Liver (tissue), 8 donors: ENCODE measurements at regions not wholly inside any gene's neighbourhood (a gene's known extent, or its start where the extent isn't known, plus 50 kb on each side); places are given as distances from the start of the nearest gene placed in this dataset.

Experiments used
- DNase-seq: peaks from one replicate; pipeline ENCODE4 v3.0.0-alpha.2; 2017; ENCODE audit warnings: low spot score
- H3K27ac ChIP-seq, 2 donors: one replicate each; pipeline ENCODE4 v1.7.0; 2013; ENCODE audit warnings: inconsistent platforms in 2 of 2, low read length in 2 of 2, control low read depth in 1 of 2, low read depth in 1 of 2, mild to moderate bottlenecking in 1 of 2
- H3K27me3 ChIP-seq, 4 donors: one replicate each; pipeline versions ENCODE4 v1.6.1 to v1.7.0; 2013; ENCODE audit warnings: low read length in 3 of 4, inconsistent platforms in 1 of 4, mild to moderate bottlenecking in 1 of 4, moderate library complexity in 1 of 4; ENCODE audit not compliant: control insufficient read depth in 4 of 4, insufficient read depth in 4 of 4
- H3K36me3 ChIP-seq, 4 donors: one replicate each; pipeline versions ENCODE4 v1.6.1 to v1.7.0; 2013; ENCODE audit warnings: low read length in 3 of 4, mild to moderate bottlenecking in 3 of 4, low read depth in 1 of 4, moderate library complexity in 1 of 4; ENCODE audit not compliant: control insufficient read depth in 4 of 4, insufficient read depth in 3 of 4
- H3K4me1 ChIP-seq, 4 donors: one replicate each; pipeline versions ENCODE4 v1.6.1 to v1.7.0; 2013; ENCODE audit warnings: low read length in 3 of 4, mild to moderate bottlenecking in 3 of 4, moderate library complexity in 1 of 4; ENCODE audit not compliant: control insufficient read depth in 4 of 4, insufficient read depth in 4 of 4
- H3K4me3 ChIP-seq, 3 donors: one replicate each; pipeline versions ENCODE4 v1.6.1 to v1.7.0; 2013; ENCODE audit warnings: low read length in 3 of 3, control low read depth in 1 of 3, low read depth in 1 of 3, mild to moderate bottlenecking in 1 of 3
- H3K9ac ChIP-seq, 2 donors: one replicate each; pipeline ENCODE4 v1.7.0; 2013; ENCODE audit warnings: low read length in 2 of 2, mild to moderate bottlenecking in 2 of 2, moderate library complexity in 2 of 2, control low read depth in 1 of 2, low read depth in 1 of 2
- H3K9me3 ChIP-seq, 4 donors: one replicate each; pipeline versions ENCODE4 v1.6.1 to v1.7.0; 2013; ENCODE audit warnings: low read length in 3 of 4; ENCODE audit not compliant: control insufficient read depth in 4 of 4
- ATF3 ChIP-seq: IDR thresholded peaks from 2 replicates; pipeline ENCODE4 v1.6.1; 2016; ENCODE audit warnings: antibody characterized with exemption
- CTCF ChIP-seq: fragments of 150-350 bp; IDR thresholded peaks from 2 replicates; pipeline ENCODE4 v1.5.1; 2017; ENCODE audit warnings: improper control_type of control experiment, low read depth, low read length; ENCODE audit not compliant: missing input control
- EGR1 ChIP-seq, 2 donors: IDR thresholded peaks; 2 replicates each; pipeline ENCODE4 v1.6.1; 2016 to 2018; ENCODE audit warnings: antibody characterized with exemption in 2 of 2, low read depth in 2 of 2
- FOXA1 ChIP-seq: IDR thresholded peaks from 2 replicates; pipeline ENCODE4 v1.6.1; 2016; ENCODE audit warnings: antibody characterized with exemption
- FOXA2 ChIP-seq: IDR thresholded peaks from 2 replicates; pipeline ENCODE4 v1.6.1; 2016; ENCODE audit warnings: antibody characterized with exemption
- GABPA ChIP-seq, 2 donors: IDR thresholded peaks in 1 of 2; conservative IDR thresholded peaks in 1 of 2; 2 replicates each; pipeline ENCODE4 v1.6.1; 2016; ENCODE audit warnings: antibody characterized with exemption in 2 of 2, mild to moderate bottlenecking in 1 of 2, moderate library complexity in 1 of 2
- HNF4A ChIP-seq, 2 donors: conservative IDR thresholded peaks; 2 replicates each; pipeline ENCODE4 v1.6.1; 2016; ENCODE audit warnings: antibody characterized with exemption in 2 of 2, mild to moderate bottlenecking in 2 of 2
- HNF4G ChIP-seq: IDR thresholded peaks from 2 replicates; pipeline ENCODE4 v1.6.1; 2016; ENCODE audit warnings: antibody characterized with exemption
- JUND ChIP-seq, 2 donors: IDR thresholded peaks; 2 replicates each; pipeline ENCODE4 v1.6.1; 2016; ENCODE audit warnings: antibody characterized with exemption in 2 of 2
- MAX ChIP-seq: IDR thresholded peaks from 2 replicates; pipeline ENCODE4 v1.6.1; 2016; ENCODE audit warnings: antibody characterized with exemption
- NR2F2 ChIP-seq: IDR thresholded peaks from 2 replicates; pipeline ENCODE4 v1.6.1; 2016; ENCODE audit warnings: antibody characterized with exemption
- RAD21 ChIP-seq, 2 donors: IDR thresholded peaks; 2 replicates each; pipeline ENCODE4 v1.6.1; 2016; ENCODE audit warnings: antibody characterized with exemption in 2 of 2, mild to moderate bottlenecking in 2 of 2
- REST ChIP-seq: IDR thresholded peaks from 2 replicates; pipeline ENCODE4 v1.6.1; 2016; ENCODE audit warnings: antibody characterized with exemption, mild to moderate bottlenecking
- RXRA ChIP-seq, 2 donors: IDR thresholded peaks; 2 replicates each; pipeline ENCODE4 v1.6.1; 2017 to 2018; ENCODE audit warnings: antibody characterized with exemption in 2 of 2, mild to moderate bottlenecking in 1 of 2
- SP1 ChIP-seq: IDR thresholded peaks from 2 replicates; pipeline ENCODE4 v1.6.1; 2018; ENCODE audit warnings: antibody characterized with exemption, mild to moderate bottlenecking
- TAF1 ChIP-seq: conservative IDR thresholded peaks from 2 replicates; pipeline ENCODE4 v1.6.1; 2016; ENCODE audit warnings: antibody characterized with exemption, mild to moderate bottlenecking
- YY1 ChIP-seq: IDR thresholded peaks from 2 replicates; pipeline ENCODE4 v1.6.1; 2016; ENCODE audit warnings: antibody characterized with exemption, mild to moderate bottlenecking
- ZBTB33 ChIP-seq: IDR thresholded peaks from 2 replicates; pipeline ENCODE4 v1.6.1; 2016; ENCODE audit warnings: antibody characterized with exemption
- WGBS: extraction: QIAGEN DNeasy Blood & Tissue Kit; methylation state at CpG from one replicate; pipeline ENCODE4 v1.1.7; 2013; 5-methylcytosine and 5-hydroxymethylcytosine counted together
- donor health status: healthy.
- donor health status: healthy.
- donor health status: healthy.
- donor health status: healthy.
- donor health status: healthy.

GRCh38 chr11:19321351-19321750 lies 80.6 kb upstream of the E2F8 start:
- no peaks in the 10 kb centered on the region for H3K9me3 ChIP-seq
- WGBS: 86% methylated on average over 2 of the region's 2 CpGs
- TF ChIP-seq HNF4A (conservative IDR thresholded peaks at IDR 0.05) (no peak), FOXA2 (no peak), FOXA1 (no peak), GABPA (IDR thresholded peaks at IDR 0.05 in 1 of 2, conservative IDR thresholded peaks at IDR 0.05 in 1 of 2) (no peak), SP1 (no peak), RXRA (IDR thresholded peaks at IDR 0.05) (no peak), NR2F2 (no peak), CTCF (no peak), ZBTB33 (no peak), YY1 (no peak), ATF3 (no peak), TAF1 (no peak), REST (no peak), EGR1 (IDR thresholded peaks at IDR 0.05; ENCODE audit: low read depth in 2 of 2) (no peak), RAD21 (IDR thresholded peaks at IDR 0.05) (no peak), JUND (IDR thresholded peaks at IDR 0.05) (no peak), HNF4G (no peak), MAX (no peak)

GRCh38 chr11:19320827-19321226 lies 80.1 kb upstream of the E2F8 start:
- WGBS: 71% methylated on average over 1 of the region's 1 CpG
- TF ChIP-seq ZBTB33 (no peak), RXRA (IDR thresholded peaks at IDR 0.05) (no peak), GABPA (IDR thresholded peaks at IDR 0.05 in 1 of 2, conservative IDR thresholded peaks at IDR 0.05 in 1 of 2) (no peak), CTCF (no peak), YY1 (no peak)

More at GRCh38 chr11:19321351-19321750, 80.6 kb upstream of the E2F8 start:
- H3K4me1 ChIP-seq: no peaks in the 10 kb centered on the region
- no peak overlapping the region for H3K4me3 ChIP-seq
- no peak overlapping the region for H3K9ac ChIP-seq
- no peak overlapping the region for H3K27ac ChIP-seq
- H3K27me3 ChIP-seq: no peaks in the 10 kb centered on the region
- H3K36me3 ChIP-seq: no peaks in the 10 kb centered on the region
- DNase-seq: no peak

More at GRCh38 chr11:19320827-19321226, 80.1 kb upstream of the E2F8 start:
- no peak overlapping the region for H3K27ac ChIP-seq
- H3K4me3 ChIP-seq: no peak overlapping the region
- no peaks in the 10 kb centered on the region for H3K9me3 ChIP-seq
- H3K27me3 ChIP-seq: no peaks in the 10 kb centered on the region
- no peaks in the 10 kb centered on the region for H3K36me3 ChIP-seq
- no peaks in the 10 kb centered on the region for H3K4me1 ChIP-seq
- H3K9ac ChIP-seq: no peak overlapping the region
- DNase-seq: no peak
